GM10847 (cell line): ENCODE measurements at regions not wholly inside any gene's neighbourhood (a gene's known extent, or its start where the extent isn't known, plus 50 kb on each side); places are given as distances from the start of the nearest gene placed in this dataset.

Source experiments
- POLR2A ChIP-seq: IDR thresholded peaks from 2 replicates; pipeline ENCODE4 v1.6.1; 2011; ENCODE audit not compliant: insufficient read length; ENCODE audit errors: extremely low read depth

DNA sequence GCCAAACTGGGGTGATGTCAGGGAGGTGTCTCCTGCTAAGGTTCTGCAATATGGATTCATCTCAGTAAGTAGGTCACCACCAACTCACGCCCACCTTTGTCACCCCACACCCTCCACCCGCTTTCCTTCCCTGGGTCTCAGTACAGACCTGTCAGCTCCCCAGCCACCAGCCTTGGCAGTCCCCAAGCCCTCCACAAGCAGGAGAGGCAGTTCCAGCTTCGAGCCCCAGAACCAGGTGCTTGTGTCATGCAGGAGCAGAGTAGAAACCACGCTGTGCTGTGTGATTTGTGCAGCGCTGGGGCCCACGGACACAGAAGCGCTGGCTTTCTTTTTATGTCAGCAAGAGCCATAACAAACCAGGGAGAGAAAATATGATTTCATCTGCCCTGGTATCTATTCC is 89.0 kb upstream of the CDH4 start:
- TF ChIP-seq POLR2A, result no peak

DNA sequence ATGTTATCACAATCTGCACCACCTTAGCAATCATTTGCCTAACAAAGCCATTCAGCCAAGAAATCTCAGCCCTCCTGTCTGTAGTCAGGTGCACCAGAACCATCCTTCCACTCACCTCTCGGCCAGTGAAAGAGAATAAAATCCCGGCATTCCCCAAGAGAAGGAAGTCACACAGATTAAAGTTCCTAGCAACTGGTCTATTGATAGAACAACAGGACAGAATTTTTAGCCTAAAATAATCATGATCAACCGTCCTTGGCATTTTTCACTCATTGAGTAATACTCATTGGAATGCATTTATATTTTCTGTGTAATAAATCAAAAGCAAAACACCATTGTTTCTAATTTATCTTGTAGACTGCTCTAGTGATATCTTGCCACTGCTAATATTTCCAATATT is 85.7 kb upstream of the CDH4 start:
- no peak for TF ChIP-seq POLR2A

DNA sequence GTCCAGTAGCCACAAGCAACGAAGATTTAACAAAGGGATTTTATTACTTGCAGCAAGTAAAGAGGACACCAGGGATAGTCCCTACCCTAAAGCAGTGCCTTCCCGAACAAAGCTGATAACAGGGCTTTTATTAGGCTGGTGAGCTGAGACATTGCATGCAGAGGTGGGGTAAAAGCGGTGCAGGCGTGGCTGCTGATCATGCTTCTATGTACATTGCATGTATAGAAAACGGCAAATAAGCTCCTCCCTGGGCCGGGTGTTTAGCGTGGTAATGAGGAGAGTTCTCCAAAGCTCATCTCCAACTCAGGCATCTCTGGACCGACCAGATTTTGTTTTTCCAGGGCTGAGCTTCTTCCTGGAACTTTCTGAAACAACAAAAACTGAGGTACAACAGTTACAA is 83.5 kb upstream of the CDH4 start:
- no peak for TF ChIP-seq POLR2A

GRCh38 chr20:61169874-61170273 is 82.2 kb upstream of the CDH4 start:
- no peak for TF ChIP-seq POLR2A

- TF ChIP-seq POLR2A, result no peak
Measured at GRCh38 chr20:61170496-61171320, 81.4 kb upstream of the CDH4 start.

GRCh38 chr20:61173267-61173666 is 78.8 kb upstream of the CDH4 start:
- TF ChIP-seq POLR2A, result no peak

DNA sequence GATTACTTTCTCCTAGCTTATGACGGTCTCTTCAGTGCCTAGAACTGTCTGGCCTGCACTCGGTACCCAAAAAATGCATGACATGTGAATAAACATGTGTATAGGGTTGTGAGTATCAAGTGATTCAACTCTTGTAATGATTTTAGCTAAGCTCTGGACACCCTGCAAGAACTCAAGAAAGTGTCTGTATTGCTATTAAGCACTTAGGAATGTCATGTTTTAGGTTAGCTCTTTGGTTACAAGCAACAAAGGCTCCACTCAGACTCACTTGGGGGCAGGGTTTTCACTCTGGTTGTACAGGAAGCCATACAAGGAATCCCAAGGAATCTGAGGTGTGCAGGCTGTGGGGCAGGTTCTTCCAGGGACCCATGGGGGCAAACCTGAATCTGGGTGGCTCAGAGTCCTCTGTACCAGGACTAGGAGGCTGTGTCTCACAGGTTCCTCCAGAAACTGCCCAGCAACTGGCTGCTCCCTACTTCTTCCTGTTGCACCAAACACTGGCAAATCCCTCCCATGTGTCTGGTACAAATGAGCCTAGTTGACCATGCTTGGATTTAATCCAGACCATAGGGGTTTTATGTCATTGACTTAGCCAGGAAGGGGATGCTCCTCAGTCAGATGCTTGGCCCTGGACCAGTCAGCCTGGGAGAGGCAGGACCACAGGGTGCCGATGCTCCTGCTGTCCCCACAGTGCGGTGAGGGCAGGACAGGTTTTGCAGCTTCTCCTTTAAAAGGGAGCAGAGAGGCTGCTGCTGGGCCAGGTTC is 77.9 kb upstream of the CDH4 start:
- TF ChIP-seq POLR2A, result no peak

GRCh38 chr20:61176874-61177273 is 75.2 kb upstream of the CDH4 start:
- no peak for TF ChIP-seq POLR2A

- no peak for TF ChIP-seq POLR2A
Measured at GRCh38 chr20:61178551-61179071, 73.5 kb upstream of the CDH4 start.

- no peak for TF ChIP-seq POLR2A
Measured at GRCh38 chr20:61184194-61184593, 67.9 kb upstream of the CDH4 start.

- no peak for TF ChIP-seq POLR2A
Measured at GRCh38 chr20:61185181-61185580, 66.9 kb upstream of the CDH4 start.

DNA sequence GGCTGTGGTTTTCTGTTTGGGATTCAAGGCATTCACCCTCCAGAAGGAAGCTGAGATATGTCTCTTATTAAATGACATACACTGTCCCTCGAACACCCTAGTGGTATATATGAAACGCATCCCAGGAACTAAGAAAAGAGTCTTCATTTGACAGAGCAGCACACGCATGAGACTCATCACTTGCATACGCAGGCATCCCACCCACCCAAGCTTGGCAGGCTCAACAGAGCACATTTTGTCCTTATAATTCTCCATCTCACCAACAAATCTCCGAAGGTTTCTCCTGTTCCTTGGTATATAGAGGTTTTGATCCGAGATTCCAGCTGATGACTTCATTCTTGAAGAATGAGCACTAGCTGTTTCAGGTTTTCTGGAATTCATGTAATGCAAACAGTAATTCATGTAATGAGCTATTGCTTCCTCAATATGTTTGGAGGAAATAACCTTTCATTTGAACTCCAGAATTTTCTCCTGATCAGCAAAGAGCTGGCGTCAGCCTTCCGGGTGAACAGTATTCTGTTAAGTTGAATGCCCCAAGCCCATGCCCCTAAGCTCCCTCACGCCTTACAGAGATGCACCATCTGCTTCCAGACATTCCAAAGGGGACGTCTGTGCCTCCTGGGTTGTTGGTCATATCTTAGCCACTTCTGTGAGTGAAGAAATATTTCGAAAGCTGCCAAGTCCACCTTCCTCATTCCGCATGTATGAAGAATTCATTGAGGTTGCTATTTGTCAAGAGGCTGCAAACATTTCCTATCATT is 66.0 kb upstream of the CDH4 start:
- no peak for TF ChIP-seq POLR2A

GRCh38 chr20:61186771-61187472 is 65.1 kb upstream of the CDH4 start:
- no peak for TF ChIP-seq POLR2A

DNA sequence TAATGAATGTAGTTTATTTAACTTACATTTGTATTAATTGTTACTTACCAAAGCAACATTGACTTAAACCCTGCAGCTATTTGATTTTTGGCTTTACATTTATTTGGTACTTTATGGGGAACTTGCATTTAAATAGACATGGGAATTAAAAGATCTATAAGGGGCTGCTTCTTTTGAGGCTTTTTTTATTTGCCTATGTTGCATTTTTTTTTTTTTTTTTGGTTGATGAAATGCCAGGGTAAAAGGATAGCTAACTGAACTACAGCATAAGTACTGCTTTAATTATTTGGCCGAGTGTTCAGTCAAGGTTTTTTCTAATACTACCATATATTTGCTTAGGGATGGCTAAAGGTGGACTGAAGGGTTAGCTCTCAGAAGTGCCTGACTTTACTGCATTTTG is 62.5 kb upstream of the CDH4 start:
- no peak for TF ChIP-seq POLR2A

DNA sequence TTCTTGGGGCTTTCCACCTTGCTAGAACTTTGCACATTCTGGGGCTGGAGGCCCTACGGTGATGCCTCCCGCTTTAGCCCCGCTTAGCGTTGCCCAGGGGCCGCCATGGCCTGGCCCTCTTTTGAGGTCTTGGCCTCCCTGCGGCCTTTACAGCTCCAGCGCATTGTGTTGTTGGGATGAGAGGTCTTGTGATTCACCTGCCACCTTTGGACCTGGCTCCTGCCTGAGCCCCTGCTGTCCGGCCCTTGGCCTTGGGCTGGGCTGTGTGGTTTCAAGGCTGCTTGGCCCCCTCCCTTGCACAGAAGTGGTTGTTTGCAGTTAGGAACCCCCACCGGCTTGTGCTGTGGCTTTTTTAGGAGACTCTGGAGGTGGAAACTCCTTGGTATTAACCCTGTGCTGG is 61.0 kb upstream of the CDH4 start:
- TF ChIP-seq POLR2A, result no peak

GRCh38 chr20:61192337-61192950 is 59.6 kb upstream of the CDH4 start:
- no peak for TF ChIP-seq POLR2A
